ENCODE measurements at regions not wholly inside any gene's neighbourhood (a gene's known extent, or its start where the extent isn't known, plus 50 kb on each side); places are given as distances from the start of the nearest gene placed in this dataset.

DNA sequence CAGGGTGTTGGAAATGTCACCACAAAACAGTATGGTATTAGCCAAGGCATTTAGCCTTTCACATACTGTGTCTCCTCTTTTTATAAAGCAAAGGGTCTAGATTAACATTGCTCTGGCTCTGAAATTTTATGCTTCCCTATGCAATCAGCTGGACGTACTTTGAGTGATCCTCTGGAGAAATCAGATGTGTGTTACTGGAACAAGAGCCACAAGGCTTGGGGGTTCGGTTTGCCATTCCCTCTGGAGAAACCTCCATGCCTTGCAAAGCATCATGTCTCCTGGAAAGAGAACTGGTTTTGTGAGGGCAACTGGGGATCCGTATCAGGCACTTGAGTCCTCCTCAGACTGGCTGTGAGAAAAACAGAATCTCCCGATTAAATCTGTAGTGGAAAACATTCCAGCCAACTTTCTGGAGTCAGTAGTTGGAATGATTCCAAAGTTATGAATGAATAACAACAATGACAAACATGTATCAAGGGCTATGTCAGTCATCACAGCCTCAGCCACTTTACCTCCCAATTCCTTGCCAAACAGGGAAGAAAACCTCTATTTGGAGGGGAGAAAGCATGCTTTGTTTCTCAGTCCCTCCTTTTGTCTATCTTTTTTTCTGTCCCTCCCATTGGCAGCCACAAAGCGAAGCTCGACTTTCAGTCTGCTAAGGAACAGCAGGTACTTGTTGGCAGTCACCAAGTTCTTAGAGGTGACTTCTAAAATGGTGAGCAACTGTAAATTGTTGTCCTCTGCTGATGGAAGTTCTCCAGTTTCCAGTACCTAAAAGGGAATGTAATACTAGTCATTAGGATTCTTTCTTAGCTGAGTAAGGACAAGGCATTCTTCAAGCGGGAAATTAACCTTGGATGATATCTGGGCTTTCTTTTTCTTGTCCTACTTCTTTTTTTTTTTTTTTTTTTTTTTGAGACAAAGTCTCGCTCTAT, 864.8 kb upstream of the AUTS2 start:
- ChIA-PET CTCF (no interaction called here), POLR2A (no interaction called here)
- no peak for DNase-seq (ENCODE audit: low read depth, low spot score)
- no peak for TF ChIP-seq CTCF (IDR thresholded peaks at IDR 0.05; ENCODE audit: insufficient read depth, low read length, missing control alignments)
- H3K4me3 ChIP-seq (ENCODE audit: low read depth, low read length): no peak overlapping the region

- H3K4me3 ChIP-seq (ENCODE audit: low read depth, low read length): no peak overlapping the region
- DNase-seq (ENCODE audit: low read depth, low spot score): no peak
- POLR2A ChIA-PET: no interaction called here
- CTCF ChIA-PET: no interaction called here
- TF ChIP-seq CTCF (IDR thresholded peaks at IDR 0.05; ENCODE audit: insufficient read depth, low read length, missing control alignments): no peak
Observed at GRCh38 chr7:68734431-68734830, 863.8 kb upstream of the AUTS2 start.

GRCh38 chr7:68739306-68739705, 859.0 kb upstream of the AUTS2 start:
- CTCF ChIA-PET: no interaction called here
- DNase-seq (ENCODE audit: low read depth, low spot score): no peak
- TF ChIP-seq CTCF (IDR thresholded peaks at IDR 0.05; ENCODE audit: insufficient read depth, low read length, missing control alignments): no peak
- POLR2A ChIA-PET: no interaction called here
- H3K4me3 ChIP-seq (ENCODE audit: low read depth, low read length): no peak overlapping the region

- no peak for DNase-seq (ENCODE audit: low read depth, low spot score)
- ChIA-PET CTCF (interaction anchor here (0.6 kb wide), 1 partner anchor 8 kb away, joined by 3 read pairs; no protein-coding TSS in a partner anchor), POLR2A (no interaction called here)
- no peak for TF ChIP-seq CTCF (IDR thresholded peaks at IDR 0.05; ENCODE audit: insufficient read depth, low read length, missing control alignments)
- H3K4me3 ChIP-seq (ENCODE audit: low read depth, low read length): no peak overlapping the region
Observed at GRCh38 chr7:68744036-68744435, 854.2 kb upstream of the AUTS2 start.

DNA sequence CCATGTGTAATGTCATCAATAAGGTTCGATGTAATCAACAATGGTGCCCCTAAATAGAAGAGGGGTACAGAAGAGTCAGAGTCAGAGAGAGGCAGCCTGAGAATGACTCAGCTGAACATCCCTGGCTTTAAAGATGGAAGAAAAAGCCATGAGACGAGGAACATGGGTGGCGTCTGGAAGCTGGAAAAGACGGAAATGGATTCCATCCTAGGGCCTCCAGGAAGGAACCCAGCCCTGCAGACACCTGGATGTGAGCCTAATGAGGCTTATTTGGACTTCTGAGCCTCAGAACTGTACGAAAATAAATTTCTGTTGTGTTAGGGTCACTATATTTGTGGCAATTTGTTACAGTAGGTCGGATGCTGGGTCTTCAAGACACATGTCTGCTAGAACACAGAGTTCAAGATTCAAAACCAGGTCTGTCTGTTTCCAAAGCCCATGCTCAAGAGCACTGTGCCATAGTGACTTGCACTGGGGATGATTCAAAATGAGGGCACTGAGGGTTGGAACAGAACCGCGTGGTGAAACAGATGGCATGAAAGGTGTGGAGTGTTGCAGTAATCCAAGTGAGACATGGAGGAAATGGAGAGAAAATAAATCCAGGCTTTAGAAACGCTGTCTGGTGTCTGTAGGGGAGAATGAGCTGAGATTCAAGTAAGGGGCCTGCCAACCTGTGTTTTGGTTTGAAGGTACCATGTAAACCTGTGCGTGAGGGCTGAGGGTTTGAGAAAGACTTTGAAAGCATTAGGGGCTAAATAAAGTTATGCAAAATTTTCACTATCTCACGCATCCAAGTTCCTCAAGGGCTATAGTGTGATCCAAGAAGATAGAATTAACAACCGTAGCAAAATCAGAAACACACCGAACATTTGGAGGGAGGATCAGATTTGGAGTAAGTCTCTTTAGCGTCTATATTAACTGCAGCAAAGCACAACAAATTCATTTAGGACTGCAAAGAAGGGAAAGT, 849.1 kb upstream of the AUTS2 start:
- no peak for TF ChIP-seq CTCF (IDR thresholded peaks at IDR 0.05; ENCODE audit: insufficient read depth, low read length, missing control alignments)
- POLR2A ChIA-PET: no interaction called here
- no peak for DNase-seq (ENCODE audit: low read depth, low spot score)
- H3K4me3 ChIP-seq (ENCODE audit: low read depth, low read length): no peak overlapping the region
- CTCF ChIA-PET: no interaction called here
